ENCODE measurements at regions not wholly inside any gene's neighbourhood (a gene's known extent, or its start where the extent isn't known, plus 50 kb on each side); places are given as distances from the start of the nearest gene placed in this dataset.
"Not testable (repeated sequence)": the region's sequence is repeated elsewhere in the genome, so short reads cannot be mapped to it uniquely, and the experiment has no call there.

DNA sequence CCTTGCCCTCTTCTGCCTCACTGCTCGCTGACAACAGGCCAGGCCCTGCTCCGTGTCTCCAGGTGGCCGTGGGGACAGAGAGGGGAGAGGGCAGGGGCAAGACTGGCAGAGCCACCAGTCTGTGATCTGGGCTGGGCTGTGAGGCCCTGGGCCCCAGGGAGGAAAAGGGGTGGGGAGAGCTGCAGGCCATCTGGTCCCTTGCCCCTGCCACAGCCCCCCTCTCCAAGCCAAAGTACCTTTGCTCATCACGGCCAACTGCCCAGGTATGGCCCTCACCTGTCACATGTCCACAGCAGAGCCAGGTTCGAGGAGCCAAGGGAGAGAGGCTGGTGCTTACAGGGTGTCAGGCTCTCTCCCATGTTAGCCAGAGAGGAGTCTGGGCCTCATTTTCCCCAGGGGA lies 91.4 kb upstream of the LHX1 start:
- no peak for DNase-seq (ENCODE audit: low read depth, low spot score)

DNA sequence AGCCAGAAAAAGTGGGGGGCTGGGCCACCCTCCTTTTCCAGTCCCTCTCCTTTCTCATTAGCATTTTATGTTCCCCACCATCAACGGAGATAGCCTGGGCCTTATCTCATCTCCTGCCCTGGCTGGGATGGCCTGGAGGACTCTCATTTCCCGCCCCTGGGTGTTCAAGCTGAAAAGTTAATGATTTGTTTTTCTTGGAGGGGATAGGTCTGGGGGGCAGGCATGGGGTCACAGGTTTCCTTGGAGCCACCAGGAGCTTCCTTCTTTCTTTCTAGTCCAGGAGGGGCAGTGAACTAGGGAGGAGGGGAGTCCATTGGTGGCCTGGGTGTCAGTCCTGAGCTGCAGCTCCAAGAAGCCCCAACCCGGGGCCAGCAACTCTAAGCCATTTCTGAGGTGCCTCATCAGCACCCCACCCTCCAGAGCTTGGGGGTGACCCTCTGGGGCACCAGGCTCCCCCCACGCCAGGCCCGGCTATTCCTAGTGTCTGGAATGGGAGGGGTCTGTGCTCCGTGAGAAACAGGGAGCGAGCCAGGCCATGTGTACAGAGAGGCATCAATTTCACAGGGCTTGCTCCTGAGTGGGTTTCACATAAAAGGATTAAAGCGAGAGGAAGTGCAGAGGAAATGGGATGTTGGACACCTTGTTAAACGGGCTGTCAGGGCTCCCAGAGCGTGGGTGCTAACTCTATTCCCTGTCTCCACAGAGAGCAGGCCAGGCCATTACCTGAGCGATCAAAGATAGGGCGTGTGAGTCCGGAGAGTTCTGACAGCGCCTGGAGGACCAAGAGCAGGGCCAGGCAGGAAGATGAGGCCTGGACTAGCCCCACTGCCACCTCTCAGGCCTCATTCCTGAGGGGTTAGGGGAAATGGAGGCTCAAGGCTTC lies 90.6 kb upstream of the LHX1 start:
- no peak for DNase-seq (ENCODE audit: low read depth, low spot score)

DNA sequence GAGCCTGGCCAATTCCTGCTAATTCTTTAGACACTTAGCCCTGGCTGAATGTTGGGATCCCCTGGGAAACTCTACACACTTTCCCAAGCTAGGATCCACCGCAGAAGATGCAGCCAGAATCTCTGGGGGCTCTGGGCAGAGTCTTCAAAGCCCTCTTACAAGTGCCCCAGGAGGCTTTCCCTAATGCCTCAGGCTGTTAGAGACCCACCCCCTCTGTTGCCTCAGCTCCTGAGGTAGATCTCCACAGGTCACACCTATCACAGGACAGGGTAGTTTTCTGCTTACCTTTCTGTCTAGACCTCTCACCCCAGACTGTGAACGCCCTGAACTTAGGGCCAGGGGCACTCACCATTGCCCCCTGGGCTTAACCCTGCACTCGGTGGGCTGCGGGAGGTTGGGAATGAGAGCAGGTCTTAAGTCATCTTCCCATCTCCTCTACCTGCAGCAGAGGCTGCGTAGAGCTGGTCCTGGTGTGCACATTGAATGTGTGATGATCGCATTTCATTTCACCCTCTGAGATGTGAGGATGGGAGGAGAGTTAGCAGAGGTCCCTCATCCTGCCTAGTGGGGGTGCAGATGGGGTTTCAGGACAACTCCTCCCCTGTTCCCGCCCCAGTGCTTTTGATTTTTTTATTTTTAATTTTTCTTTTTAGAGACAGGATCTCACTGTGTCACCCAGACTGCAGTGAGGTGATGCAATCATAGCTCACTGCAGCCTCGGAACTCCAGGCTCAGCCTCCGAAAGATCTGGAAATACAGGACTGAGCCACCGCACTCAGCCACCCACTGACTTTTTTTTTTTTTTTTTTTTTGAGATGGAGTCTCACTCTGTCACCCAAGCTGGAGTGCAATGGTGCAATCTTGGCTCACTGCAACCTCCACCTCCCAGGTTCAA lies 89.0 kb upstream of the LHX1 start:
- DNase-seq (ENCODE audit: low read depth, low spot score): no peak

DNA sequence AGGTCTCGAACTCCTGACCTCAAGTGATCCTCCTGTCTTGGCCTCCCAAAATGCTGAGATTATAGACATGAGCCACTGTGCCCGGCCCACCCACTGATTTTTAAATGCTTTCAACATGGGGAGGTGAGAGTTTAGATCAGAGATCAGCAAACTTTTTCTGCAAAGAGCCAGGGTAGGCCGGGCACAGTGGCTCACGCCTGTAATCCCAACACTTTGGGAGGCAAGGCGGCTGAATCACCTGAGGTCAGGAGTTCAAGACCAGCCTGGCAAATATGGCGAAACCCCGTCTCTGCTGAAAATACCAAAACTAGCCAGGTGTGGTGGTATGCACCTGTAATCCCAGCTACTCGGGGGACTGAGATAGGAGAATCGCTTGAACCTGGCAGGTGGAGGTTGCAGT lies 88.3 kb upstream of the LHX1 start:
- not testable (repeated sequence) for DNase-seq (ENCODE audit: low read depth, low spot score)

DNA sequence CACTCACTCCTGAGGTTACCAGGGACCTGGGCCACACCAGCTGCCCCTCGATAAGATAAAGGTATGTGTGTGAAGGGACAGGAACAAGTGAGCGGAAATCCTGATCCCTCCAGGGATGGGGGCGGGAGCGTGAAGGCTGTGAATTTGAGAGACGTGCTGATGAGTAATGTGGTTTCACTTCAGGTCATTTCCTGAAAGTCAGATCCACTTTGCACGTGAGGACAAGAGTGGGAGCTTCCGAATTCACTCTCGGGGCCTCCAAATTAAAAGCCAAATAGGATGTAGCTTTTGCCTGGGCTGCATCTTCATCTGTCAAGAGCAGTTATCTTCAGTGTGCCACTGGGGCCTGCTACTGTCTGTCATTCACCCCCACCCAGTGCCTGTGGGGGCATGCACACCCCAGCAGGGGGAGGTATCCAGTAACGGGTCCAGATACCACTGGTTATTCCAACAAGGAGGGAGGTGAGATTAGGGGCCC lies 87.4 kb upstream of the LHX1 start:
- DNase-seq (ENCODE audit: low read depth, low spot score): no peak

DNA sequence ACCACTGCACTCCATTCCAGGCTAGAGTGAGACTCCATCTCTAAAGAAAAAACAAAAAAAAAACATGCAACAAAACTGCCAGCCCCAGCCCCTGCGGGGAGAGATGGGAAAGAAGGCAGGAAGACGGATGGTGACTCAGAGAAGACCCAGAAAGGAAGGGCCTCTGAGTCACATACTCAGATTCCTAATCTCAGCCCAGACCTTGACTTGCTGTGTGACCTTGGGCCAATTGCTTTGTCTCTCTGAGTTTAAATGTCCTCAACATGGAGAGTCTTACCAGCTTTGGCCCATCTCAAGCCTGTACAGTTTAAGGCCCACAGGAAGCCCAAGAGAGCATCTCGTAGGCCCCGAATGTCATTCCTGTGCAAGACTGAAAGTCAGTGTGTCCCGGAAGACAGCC lies 86.5 kb upstream of the LHX1 start:
- DNase-seq (ENCODE audit: low read depth, low spot score): no peak

DNA sequence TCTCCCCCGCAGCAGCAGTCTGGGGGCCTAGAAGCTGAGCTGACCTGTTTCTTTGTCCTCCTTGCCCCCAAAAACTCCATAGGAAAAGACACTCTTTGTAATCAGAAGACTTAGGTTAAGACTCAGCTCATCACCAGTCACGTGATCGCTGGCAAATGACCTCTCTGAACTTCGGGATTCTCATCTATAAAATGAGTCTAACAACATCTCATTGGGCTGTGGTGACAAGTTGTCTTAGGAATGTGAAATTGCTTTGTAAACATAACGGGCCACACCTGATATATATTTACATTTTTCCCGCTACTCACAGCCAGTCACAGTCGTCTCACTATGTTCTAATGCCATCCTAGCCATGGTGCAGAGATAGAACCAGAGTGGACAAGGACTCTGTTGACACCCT lies 86.0 kb upstream of the LHX1 start:
- DNase-seq (ENCODE audit: low read depth, low spot score): no peak

DNA sequence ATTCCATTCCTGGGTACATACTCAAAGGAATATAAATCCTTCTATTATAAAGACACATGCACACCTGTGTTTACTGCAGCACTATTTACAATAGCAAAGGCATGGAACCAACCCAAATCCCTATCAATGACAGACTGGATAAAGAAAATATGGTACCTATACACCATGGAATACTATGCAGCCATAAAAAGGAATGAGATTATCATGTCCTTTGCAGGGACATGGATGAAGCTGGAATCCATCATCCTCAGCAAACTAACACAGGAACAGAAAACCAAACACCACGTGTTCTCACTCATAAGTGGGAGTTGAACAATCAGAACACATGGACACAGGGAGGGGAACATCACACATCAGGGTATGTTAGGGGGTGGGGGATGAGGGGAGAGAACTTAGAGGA lies 84.8 kb upstream of the LHX1 start:
- not testable (repeated sequence) for DNase-seq (ENCODE audit: low read depth, low spot score)

DNA sequence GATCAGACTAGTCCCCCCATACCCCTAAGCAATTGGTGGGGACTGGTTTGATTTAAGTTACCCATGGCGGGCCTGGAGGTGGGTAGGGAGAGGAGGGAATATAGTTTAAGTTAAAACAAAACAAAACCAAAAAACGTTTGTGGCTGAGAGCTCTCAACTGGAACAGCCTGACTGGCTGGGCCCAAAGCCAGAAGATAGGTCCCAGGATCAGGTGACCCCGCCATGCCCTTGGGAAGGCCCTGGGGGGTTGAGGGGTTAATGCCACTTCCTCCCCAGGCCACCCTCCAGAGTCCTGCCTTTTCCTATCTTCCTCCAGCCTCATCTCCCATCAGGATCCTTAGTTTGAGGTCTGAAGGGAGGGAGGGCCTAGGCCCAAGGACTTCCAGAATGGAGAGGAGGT lies 82.3 kb upstream of the LHX1 start:
- no peak for DNase-seq (ENCODE audit: low read depth, low spot score)

DNA sequence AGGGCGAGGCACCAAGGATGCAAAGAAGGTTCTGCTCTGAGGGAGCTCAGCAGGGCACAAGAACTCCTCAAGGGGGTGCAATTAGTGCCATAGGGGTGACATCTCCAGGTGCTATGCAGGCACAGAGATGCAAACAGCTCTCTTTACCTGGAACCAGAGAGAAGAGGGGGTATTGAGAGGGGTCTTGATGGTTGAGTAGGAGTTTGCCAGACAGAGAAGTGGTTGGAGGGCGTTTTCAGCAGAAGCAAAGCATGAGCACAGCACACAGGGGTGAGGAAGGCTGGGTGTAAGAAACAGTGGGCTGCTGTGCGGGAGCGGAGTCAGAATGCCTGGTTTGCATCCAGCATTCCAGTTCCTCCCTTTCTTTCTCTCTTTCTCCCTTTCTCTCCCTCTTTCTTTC lies 81.8 kb upstream of the LHX1 start:
- DNase-seq (ENCODE audit: low read depth, low spot score): no peak

DNA sequence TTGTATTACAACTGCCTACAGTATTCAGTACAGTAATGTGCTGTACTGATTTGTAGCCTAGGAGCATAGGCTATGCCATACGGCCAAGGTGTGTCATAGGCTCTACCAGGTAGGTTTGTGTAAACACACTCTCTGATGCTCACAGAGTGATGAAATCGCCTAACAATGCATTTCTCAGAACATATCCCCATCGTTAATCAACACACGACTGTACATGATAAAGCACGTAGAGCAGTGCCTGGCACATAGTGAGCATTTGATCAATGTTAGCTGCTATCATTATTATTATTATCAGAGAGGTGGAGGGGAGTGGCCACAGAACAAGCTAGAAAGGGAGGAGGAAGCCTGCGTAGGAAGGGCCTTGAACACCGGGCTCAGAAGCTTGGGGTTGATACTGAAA lies 81.1 kb upstream of the LHX1 start:
- no peak for DNase-seq (ENCODE audit: low read depth, low spot score)

DNA sequence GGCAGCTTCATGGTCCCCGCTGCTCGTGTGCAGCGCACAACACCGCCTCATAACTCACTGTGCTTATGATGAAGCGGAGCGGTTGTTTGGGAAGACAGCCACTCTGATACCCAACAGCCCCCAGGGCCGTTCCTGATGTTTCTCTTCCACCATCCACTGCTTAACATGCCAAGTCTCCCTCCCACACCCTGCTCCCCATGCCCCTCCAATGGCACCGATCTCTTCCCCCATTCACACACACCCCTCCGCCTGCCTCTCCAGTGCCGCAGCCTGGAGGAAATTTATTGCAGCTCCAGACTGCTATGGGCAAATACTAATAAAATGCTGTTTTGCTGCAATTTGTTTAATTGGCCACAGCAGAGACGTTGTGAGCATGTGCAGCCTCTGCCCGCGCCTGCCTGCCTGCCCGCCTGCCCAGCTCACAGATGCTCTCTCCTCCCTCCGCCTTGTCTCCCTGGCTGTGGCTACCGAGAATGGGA lies 80.3 kb upstream of the LHX1 start:
- no peak for DNase-seq (ENCODE audit: low read depth, low spot score)

DNA sequence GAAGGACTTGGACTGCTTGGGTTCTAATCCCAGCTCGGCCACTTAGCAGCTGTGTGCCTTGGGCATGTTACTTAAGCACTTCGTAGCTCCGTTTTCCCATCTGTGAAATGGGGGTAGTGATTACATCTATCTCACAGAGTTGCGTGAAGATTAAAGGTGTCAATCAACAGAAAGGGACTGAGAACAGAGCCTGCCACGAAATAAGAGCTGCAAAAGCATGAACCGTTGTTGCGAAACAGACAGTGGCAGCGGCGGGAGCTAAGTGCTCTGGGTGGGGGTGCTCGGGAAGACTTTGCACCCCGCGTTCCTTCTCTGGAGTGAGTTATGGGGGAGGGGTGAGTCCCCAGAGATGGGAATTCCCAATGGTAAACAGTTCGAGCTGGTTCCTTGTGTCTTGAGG lies 79.6 kb upstream of the LHX1 start:
- no peak for DNase-seq (ENCODE audit: low read depth, low spot score)

DNA sequence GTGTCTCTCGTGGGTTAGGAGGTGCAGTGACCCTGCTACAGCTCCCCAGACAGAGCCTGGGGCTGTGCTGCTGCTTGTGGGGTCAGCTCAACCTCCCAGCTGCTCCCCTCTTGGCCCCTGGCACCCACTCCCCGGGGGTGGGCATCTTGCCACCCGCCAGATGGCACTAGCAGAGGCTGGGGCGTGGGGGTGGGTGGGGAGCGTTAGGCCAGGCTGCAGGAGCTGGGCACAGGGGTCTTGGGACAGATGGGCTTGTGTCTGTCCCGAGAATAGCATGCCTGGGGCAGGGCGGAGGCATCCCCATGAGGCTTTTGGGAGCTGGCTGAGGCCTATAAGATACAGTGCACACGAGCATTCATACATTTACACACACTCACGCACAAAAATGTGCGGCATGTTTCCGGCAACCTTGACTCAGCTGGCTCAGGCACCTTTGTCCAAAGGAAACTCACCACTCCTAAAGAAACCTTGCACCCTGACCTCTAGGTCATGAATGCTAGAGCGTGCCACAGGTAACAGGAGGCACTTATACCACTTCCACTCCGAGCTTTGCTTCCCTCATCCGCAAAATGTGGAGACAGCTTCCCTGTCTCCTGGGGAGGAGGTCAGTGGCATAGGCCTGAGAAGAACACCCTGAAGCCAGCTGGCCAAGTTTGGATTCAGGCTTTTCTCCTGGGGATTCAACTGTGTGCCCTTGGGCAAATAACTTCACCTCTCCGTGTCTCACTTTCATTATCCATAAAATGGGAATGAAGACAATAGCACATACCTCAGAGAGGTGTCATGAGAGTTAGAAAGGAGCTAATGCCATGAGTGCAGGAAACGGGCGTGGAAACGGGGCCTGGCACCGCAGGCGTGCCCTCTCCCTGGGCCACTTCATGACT lies 78.9 kb upstream of the LHX1 start:
- DNase-seq (ENCODE audit: low read depth, low spot score): no peak

DNA sequence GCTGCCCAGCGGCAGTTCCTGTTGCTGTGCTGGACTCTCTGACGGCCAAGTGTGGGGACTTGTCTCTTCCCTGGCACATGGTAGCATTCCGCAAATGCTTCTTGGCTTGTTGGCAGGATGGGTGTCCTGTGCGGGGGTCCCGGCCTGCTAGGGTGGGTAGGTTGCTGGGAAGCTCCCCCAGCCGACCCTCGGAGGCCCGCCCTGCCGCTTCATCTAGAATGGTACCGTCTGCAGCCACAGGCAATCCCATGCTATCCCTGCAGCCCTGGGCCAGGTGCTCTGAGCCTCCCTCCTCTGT lies 78.3 kb upstream of the LHX1 start:
- no peak for DNase-seq (ENCODE audit: low read depth, low spot score)

DNA sequence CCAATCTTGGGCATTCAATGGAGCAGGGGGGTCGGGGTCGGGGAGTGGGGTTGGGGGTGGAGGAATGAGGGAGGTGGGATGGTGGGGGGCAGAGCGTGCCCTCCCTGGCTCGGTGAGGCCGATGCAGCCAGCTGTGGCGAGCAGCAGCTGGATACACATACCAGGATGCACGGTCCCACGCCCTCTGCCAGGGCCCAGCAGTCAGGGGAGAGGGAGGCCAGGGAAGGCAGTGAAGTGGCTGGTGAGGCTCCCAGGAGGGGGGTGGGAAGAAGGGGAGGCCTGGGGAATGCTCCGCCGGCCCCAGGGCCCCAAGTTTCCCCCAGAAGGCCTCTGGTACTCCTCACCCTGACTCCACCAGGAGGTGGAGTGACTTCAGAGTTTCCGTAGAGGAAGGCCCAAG lies 77.6 kb upstream of the LHX1 start:
- no peak for DNase-seq (ENCODE audit: low read depth, low spot score)

DNA sequence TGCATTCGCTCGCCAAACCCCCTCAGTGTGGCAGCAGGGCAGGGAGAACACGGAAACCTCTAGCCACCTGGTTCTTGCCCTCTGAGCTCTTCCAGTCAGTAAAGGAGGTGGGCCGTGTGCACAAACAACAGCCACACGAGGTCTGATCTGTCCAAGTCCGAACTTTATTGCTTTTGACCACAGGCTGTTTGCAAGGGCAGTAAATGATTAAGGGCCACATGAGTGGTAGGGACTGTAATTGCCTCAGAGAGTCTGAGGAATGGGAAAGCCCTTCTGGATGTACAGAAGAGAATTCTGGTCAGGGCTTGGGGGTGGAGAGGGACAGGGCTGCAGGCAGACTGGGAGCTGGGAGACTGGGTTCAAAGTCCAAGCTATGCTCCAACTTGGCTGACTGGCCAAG lies 75.7 kb upstream of the LHX1 start:
- DNase-seq (ENCODE audit: low read depth, low spot score): no peak

DNA sequence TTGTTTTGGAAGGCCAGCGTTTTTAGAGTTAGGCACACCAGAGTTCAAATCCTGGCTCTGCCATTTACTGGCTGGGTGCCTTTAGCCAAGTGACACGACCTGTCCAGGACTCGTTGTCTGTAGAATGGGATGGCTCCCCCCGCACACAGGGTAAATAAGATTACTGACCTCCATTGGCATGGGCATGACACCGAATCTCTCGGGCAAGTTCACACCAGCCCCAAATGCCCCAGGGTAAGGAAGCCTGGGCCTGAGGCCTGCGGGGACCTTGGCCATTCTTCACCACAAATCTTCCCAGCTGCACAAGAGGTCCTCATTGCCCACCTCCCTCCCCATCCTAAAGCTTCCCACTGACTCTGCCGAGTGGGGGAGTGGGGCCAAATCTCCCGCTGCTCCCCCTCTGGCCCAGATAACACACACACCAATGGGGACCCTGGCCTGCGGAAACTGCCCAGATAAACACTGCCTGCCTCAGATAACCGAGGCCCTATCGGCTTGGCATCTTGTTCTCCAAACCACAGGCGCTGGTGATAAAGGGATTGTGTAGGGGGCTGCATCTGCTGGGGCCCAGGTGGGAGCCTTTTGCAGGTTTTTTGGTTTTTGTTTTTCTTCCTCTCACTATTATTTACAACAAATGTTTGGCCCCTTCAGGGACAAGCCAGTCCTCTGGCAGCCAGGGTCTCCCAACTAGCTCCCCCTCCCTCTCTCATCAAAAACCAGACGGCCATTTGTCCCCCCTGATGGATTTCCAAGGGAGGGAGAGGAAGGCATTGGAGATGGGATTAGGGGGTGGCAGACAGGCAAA lies 75.0 kb upstream of the LHX1 start:
- no peak for DNase-seq (ENCODE audit: low read depth, low spot score)

DNA sequence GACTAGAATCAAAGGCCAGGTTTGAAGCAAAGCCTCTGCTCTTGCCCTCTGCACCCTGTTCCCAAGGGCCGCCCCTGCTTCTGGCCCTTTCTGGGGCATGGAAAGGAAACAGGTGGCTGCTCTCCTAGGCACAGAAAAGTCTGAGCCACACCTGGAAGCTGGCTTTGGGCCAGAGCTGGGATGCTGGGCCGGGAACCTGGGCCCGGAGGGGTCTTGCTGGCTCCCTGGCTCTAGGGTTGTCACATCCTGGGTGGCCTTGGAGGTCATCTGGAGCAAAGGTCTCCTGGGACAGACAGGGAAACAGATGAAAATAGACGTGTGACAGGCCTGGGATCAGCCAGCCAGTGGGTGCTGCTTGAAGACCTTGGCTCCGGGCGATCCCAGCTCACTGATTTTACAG lies 74.1 kb upstream of the LHX1 start:
- DNase-seq (ENCODE audit: low read depth, low spot score): no peak

DNA sequence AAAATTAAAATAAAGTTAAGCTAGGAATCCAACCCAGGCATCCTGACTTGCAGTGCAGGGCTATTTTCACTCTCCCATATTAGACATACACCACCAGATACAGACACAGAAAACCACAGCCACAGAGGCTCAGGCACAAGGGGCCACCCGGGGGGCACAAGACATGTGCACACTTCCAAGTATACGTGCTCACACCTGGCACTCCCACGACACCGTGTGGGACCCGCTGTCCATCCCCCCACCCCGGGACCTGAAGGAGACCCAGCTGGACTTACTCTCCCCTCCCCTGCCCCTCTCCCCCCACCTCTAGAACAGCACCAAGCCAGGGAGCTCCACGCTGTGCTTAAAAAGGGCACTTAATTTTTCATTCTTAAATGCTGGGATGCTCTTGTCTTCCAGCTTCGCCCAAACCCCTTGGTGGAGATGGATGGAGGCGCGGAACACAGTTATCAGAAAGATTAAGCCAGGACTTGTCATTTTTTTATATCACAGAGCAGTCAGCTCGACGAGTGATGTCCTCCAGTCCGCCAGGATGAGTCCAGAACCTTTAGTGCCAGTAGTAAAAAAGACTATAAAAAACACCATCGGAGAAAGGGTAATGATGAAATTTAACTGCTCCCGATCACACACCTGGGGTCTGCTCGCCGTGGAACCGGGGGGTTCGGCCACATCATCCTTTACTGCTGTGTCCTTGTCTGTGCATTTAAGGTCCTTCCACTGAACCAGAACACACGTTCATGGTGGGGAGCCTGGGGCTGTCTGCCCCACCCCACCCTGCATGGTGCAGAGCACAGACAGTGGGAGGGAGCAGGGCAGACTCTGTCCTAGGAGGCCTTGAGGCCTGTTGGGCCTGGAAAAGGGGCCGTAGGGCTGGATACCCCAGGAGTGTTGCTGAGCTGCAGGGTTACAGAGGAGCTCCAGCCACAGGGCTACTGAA lies 73.3 kb upstream of the LHX1 start:
- no peak for DNase-seq (ENCODE audit: low read depth, low spot score)

All from activated naive CD8-positive, alpha-beta T cell treated with anti-CD3 and anti-CD28 coated beads, Interleukin-2, amount 50 U/mL, for 16 hours (primary cell).